GM19372 (cell line): ENCODE measurements at regions not wholly inside any gene's neighbourhood (a gene's known extent, or its start where the extent isn't known, plus 50 kb on each side); places are given as distances from the start of the nearest gene placed in this dataset.
"Not testable (repeated sequence)": the region's sequence is repeated elsewhere in the genome, so short reads cannot be mapped to it uniquely, and the experiment has no call there.

Experiments used
- ATAC-seq: cut with Tn5 transposase; IDR thresholded peaks from one replicate; pipeline ENCODE4 v1.9.1; 2021; ENCODE audit warnings: mild to moderate bottlenecking, low read depth, moderate library complexity; ENCODE audit not compliant: unreplicated experiment

DNA sequence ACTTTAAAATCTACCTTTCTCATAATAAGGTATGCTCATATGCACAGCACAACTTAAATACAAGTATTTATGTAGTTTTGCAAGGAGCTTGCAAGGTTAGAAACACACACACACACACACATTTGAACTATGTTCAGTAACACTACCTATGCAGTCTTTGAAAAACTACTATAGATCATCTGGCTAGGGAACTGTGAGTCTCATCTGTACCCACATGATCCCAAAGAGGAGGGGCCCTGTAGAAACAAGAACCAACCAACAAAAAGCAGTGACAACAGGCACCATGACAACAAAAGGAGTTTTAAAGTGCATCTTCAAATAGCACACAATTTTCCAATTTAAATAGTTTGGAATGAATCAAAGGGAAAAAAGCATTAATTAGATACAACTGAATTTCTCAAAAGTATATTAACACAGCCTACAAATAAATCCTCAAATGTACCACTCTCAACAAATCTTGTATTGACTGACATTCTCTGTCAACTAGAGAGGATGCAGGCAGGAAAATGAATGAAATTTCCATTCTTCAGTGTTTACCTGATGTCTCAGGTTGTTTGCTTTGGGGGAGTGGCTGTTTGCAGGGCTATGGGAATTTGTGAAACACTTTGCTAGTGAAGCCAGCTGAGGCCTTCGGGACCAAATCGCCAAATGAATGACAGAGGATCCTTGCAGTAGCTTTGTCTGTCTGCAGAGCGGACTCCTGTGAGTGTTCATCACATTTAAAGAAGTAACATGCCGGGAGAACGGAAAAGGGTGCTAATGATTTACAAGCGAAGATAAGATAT, 297.6 kb downstream of the BCL2L11 start:
- not testable (repeated sequence) for ATAC-seq

- not testable (repeated sequence) for ATAC-seq
Measured at GRCh38 chr2:111420074-111420473, 299.4 kb downstream of the BCL2L11 start.

DNA sequence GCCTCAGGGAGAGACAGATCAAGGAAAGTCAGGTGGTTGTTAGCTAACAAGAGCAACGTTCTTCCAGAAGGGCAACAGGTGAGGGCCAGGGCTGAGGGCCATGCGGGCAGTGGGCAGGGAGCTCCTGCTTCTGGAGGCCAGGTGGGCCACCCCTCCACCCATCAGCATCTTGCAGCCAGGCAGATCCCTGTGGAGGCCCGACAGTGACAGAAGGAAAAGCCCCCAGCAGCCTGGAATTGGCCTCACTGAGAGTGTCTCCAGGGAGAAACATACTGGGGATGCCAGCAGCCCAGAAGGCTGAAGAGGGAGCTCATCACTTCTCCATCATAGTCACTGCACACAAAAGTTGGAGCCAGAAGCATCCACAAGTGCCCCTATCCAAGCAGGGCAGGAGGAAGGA, 300.1 kb downstream of the BCL2L11 start:
- not testable (repeated sequence) for ATAC-seq

GRCh38 chr2:111421949-111422348, 301.2 kb downstream of the BCL2L11 start:
- ATAC-seq, result not testable (repeated sequence)

- not testable (repeated sequence) for ATAC-seq
Measured at GRCh38 chr2:111422562-111422961, 301.8 kb downstream of the BCL2L11 start.

DNA sequence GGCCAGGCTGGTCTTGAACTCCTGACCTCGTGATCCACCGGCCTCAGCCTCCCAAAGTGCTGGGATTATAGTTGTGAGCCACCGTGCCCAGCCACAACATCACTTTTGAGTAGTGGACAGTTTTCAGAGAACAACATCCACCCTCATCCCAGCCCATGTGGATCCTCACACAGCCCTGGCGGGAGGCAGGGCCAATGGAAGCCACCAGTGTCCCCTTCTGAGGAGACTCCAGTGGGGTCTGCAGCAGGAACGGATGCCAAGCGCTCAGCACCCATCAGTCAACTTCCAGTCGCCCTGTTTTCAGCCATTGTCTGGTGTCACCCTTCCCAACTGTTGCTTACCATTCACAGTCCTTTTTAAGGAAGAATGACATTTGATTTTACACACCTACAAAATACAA, 302.5 kb downstream of the BCL2L11 start:
- not testable (repeated sequence) for ATAC-seq

DNA sequence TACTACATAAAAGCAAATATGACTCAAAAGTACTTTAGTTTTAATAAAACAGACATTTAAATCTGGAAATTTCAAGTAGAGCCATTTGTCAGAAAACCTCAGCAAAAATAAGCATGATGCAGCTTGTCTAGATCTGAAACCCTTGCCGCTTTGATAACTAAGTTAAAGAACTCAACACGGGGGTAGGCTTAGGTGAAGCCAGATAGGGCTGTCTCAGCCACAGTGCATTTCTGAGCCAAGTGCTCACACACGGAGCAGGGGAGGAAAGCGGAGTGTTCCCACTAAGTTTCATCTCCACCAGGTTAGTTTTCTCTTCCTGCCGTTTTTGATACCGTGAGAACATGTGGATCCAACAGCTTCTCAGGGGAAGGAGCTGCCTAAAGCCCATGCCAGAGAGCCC, 303.5 kb downstream of the BCL2L11 start:
- not testable (repeated sequence) for ATAC-seq

GRCh38 chr2:111424851-111425309, 304.2 kb downstream of the BCL2L11 start:
- peak; percentile 60 for ATAC-seq

DNA sequence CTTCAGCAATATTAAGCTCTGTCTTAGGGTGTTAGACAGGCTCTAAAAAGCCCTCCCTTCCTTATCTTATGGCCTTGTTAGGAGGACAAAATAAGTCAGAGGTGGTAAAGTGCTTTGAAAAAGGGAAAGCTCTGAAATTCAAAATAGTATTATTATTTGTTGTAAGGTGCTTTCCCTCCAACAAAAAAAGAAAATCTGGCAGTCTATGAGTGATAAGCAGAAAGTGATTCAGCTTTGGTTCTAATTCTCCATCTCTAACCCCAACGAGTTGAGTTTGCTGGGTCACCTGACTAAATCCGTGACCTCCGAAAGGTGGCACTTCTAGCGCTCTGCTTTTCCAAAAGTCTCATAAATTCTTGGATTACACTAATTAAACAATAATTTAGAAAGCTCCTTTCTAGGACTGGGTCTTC, 305.1 kb downstream of the BCL2L11 start:
- ATAC-seq, result not testable (repeated sequence)

- not testable (repeated sequence) for ATAC-seq
Measured at GRCh38 chr2:111427346-111427745, 306.6 kb downstream of the BCL2L11 start.

DNA sequence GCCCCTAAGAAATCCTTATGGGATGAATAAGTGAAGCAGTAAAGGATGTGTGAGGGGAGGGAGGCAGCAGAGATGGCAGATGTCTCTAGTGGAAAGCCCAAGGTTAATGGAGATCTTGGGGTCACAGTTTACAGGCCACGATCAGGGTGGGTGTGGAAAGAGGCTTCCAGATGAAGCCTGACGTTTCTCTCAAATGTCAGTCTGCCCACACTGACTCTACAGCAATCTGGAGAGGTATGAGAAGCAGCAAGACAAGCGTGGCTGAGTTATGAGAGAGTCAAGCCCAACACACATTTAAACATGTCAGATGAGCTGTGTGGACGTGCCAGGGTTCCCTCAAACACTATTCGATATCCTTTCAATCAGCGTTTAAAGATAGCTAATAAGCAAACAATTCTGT, 308.2 kb downstream of the BCL2L11 start:
- ATAC-seq, result not testable (repeated sequence)

GRCh38 chr2:111429353-111429752, 308.6 kb downstream of the BCL2L11 start:
- ATAC-seq, result not testable (repeated sequence)

- ATAC-seq, result peak; percentile 53
Measured at GRCh38 chr2:111430817-111431661, 310.3 kb downstream of the BCL2L11 start.

DNA sequence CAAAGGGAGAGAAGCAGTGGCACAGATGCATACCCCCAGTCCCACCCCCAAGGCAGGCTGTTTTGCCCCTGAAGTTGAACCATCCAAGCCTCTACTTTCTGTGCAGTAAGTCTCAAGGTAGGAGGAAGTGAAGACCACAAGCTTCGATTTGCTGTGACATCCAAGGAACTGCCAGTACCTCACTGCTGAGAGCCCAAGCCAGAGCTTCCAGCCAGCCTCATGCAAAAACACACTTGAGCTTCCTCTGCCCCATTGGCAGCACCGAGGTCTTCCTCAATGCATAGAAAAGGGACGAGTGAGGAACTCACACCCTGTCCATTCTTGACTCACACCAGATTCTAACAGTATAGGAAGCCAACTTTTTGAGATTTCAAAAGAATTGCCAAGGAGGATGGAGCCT, 311.7 kb downstream of the BCL2L11 start:
- not testable (repeated sequence) for ATAC-seq

- ATAC-seq, result not testable (repeated sequence)
Measured at GRCh38 chr2:111432916-111433499, 312.3 kb downstream of the BCL2L11 start.

- not testable (repeated sequence) for ATAC-seq
Measured at GRCh38 chr2:111433892-111434607, 313.3 kb downstream of the BCL2L11 start.

DNA sequence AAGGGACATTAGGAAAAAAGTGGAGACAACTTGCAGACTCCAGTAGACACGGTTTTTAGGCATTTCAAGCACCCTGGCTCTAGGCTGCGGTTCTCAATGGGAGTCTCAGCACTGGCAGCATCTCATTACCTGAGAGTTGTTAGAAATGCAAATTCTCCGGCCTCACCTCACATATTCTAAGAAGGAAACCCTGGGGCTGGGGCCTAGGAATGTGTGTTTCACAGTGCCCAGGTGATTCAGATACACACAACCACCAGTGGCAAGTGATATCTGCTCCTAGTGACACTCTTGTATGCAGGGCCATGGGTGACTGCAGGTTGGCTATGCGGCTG, 313.9 kb downstream of the BCL2L11 start:
- ATAC-seq, result not testable (repeated sequence)

DNA sequence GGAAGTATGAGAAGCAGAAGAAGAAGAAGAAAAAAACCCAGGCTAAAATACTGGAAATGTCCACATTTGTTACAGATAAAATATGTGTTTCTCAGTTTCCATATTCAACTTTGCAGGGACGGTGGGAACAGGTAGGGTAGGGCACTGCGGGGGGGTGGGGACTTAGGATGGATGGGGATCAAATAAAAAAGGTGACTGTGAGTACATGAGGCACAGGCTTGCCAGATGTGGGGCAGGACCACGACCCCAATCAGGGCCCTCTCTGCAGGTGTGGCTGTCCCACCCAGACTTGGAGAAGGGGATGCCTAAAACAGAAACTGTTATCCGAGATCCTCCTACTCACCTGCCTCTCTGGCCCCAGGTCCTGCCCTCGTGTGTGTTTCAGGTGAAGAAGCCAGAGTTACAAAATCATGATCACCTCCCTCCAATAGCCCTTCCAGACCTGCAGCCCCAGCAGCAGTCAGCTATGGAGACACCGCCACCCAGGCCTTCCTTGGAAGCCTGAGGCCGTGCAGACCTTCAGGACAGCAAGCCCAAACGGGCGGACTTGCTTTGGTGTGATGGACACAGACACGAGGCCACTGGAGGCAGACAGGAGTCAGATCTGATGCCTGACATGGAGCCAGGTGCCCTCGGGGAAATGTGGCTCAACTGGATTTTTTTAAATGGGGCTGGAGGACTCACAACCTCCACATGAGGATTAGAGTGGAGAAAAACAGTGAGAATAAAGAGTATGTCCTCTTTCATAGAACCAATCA, 315.0 kb downstream of the BCL2L11 start:
- ATAC-seq, result not testable (repeated sequence)

- ATAC-seq, result peak; percentile 41
Measured at GRCh38 chr2:111436411-111436810, 315.7 kb downstream of the BCL2L11 start.
